GM12878 (cell line): ENCODE measurements at regions not wholly inside any gene's neighbourhood (a gene's known extent, or its start where the extent isn't known, plus 50 kb on each side); places are given as distances from the start of the nearest gene placed in this dataset.

ENCODE experiments used
- CHD1 ChIP-seq: IDR thresholded peaks from 2 replicates; pipeline ENCODE4 v1.6.1; 2012; ENCODE audit warnings: low read depth, low read length, improper control_type of control experiment
- CTCF ChIP-seq, 3 experiments: IDR thresholded peaks in 2 of 3; conservative IDR thresholded peaks in 1 of 3; 2 replicates each; pipeline ENCODE4 v1.5.1; 2011; ENCODE audit warnings: low read depth in 3 of 3, low read length in 3 of 3, mild to moderate bottlenecking in 3 of 3, control low read depth in 2 of 3, moderate library complexity in 2 of 3, inconsistent platforms in 1 of 3, mixed read lengths in 1 of 3; ENCODE audit not compliant: control insufficient read depth in 2 of 3, insufficient read depth in 1 of 3; ENCODE audit errors: extremely low read depth in 1 of 3
- MYB ChIP-seq: fragments of 150-350 bp; IDR thresholded peaks from 2 replicates; pipeline ENCODE4 v1.6.1; 2014; ENCODE audit warnings: mild to moderate bottlenecking, low read depth, low read length, borderline replicate concordance
- POLR2A ChIP-seq: IDR thresholded peaks from 2 replicates; pipeline ENCODE4 v1.6.1; 2011; ENCODE audit warnings: low read depth, mild to moderate bottlenecking, low read length
- RAD21 ChIP-seq: IDR thresholded peaks from 2 replicates; pipeline ENCODE4 v1.6.1; 2011; ENCODE audit warnings: mild to moderate bottlenecking, low read depth, low read length, moderate library complexity; ENCODE audit not compliant: insufficient read depth
- REST ChIP-seq: IDR thresholded peaks from 2 replicates; pipeline ENCODE4 v1.6.1; 2012; ENCODE audit warnings: mild to moderate bottlenecking, low read depth, low read length
- SMC3 ChIP-seq: IDR thresholded peaks from 2 replicates; pipeline ENCODE4 v1.6.1; 2011; ENCODE audit warnings: low read length, improper control_type of control experiment, borderline replicate concordance
- SREBF1 ChIP-seq: IDR thresholded peaks from 2 replicates; pipeline ENCODE4 v1.6.1; 2012; ENCODE audit warnings: mild to moderate bottlenecking, low read length
- ZNF217 ChIP-seq: fragments of 450-650 bp; IDR thresholded peaks from 2 replicates; pipeline ENCODE4 v1.6.1; 2017; ENCODE audit warnings: antibody characterized with exemption, mild to moderate bottlenecking
- ZZZ3 ChIP-seq: IDR thresholded peaks from 2 replicates; pipeline ENCODE4 v1.6.1; 2011; ENCODE audit warnings: low read depth; ENCODE audit not compliant: control insufficient read depth, insufficient read length

- TF ChIP-seq SMC3 (no peak), ZZZ3 (no peak), MYB (no peak), CHD1 (no peak), ZNF217 (no peak), POLR2A (no peak), REST (no peak), SREBF1 (no peak), CTCF (IDR thresholded peaks at IDR 0.05 in 2 of 3, conservative IDR thresholded peaks at IDR 0.05 in 1 of 3; ENCODE audit: control insufficient read depth in 2 of 3, extremely low read depth in 1 of 3, insufficient read depth in 1 of 3, low read depth in 3 of 3, low read length in 3 of 3) (no peak), RAD21 (no peak)
These were observed 115.9 kb upstream of the PRR20G start for GRCh38 chr3:127403795-127404194.
